Amniotic epithelial cell (primary cell): ENCODE measurements at regions not wholly inside any gene's neighbourhood (a gene's known extent, or its start where the extent isn't known, plus 50 kb on each side); places are given as distances from the start of the nearest gene placed in this dataset.
"Not testable (repeated sequence)": the region's sequence is repeated elsewhere in the genome, so short reads cannot be mapped to it uniquely, and the experiment has no call there.

Experiments used
- DNase-seq: peaks from one replicate; pipeline ENCODE4 v3.0.0-alpha.2; 2010; ENCODE audit warnings: low read depth

DNA sequence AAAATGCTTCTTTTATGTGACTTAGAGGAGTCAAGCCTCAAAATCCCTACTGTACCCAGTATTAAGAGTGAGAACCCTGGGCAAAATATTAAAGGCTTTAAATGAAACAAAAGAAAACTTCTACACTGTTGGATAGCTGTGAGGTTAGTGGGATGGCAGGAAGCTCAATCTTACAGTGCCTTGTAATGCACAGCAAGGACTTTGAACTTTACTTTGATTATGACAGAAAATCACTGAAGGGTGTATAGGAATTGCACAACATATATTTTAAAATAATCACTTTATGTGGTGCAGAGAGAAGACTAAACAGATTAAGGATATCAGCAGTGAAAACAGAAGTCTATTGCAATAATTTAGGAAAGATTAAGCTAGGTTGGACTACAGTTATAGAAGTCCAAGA lies 1333.4 kb downstream of the ADGRL3 start:
- DNase-seq: no peak

DNA sequence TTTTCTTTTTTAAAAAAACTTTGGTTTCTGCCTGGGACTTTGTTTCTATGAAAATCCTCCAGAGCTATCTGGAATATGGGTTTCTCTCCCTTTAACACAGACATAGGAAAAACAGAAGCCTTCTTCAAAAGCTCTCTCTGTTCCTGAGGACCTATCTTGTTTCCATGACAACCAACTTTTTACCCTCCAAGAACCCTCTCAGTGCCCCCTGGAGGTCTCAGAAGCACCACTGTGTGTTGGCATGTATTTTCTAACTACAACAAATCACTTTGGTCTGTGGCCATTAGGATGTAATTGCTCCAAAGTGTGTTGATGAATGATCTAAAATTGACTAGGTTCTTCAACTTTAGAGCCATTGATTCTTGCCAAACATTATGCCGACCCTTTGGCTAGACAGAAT lies 1331.6 kb downstream of the ADGRL3 start:
- DNase-seq: no peak

DNA sequence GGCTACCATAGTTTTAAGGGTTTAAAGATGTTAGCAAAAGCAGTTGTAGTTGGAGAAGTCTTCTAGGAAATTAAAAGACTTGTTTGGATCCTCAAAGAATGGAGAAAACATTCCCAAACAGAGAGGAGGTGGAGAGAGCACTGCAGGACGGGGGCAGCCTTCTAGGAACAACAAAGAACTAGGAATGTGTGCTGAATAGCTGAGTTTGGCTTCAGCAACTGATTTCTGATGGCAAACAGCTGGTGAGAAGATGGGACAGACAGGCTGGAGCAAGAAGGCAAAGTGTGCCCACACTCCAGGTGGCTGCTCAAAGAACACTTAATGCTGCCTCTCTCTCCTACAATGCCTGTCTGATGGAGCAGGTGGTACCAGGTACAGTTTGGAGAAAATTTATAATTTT lies 1331.1 kb downstream of the ADGRL3 start:
- DNase-seq: no peak

DNA sequence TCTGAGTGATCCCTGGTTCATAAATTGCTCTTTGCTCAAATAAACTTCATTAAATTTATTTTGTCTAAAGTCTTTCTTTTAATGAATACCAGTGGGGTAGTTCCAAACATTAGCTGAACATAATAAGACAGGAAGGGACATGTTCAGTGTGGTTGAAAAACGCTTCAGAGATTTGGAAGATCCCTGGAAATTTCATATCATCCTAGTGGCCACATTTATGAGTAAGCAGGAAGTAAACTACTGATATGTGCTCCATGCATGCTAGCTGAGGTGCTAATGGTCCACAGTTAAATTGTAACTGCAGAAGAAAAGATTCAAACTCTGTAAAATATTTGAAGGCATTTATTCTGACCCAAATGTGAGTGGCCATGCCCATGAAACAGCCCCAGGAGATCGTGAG lies 1328.7 kb downstream of the ADGRL3 start:
- DNase-seq: no peak

DNA sequence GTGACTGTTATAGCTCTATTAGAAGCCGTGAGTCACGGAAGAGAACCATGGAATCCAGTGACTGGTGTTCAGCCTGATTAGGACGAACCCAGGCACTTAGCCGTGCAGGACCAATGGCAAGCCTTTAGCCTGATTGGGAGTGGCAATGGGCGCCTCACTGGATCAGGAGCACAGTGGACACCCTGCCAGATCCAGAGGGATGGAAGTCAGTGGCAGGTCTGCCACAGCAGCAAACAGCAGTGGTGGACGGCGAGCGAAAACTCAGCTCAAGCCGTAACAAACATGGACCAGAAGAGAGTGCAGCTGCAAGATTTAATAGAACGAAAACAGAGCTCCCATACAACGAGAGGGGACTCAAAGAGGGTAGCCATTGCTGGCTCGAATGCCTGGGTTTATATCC lies 1326.5 kb downstream of the ADGRL3 start:
- DNase-seq: no peak

DNA sequence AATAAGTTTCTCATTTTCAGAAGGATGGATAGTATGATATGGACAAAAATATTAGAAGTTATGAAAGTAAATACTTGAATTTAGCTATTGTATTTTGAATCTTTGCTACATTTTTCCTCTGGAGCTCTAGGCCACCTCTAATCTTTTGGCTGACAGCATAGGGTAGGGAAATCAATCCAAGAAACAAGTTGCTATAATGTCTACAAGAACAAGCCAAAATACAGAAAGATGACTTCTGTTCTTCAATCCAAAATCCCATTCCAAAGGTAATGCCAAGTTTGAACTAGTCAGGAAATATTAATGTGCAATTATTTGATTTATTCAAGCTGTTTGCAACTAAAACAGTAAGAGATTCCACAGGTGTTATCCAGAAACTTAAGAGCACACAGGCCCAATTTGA lies 1323.1 kb downstream of the ADGRL3 start:
- no peak for DNase-seq

DNA sequence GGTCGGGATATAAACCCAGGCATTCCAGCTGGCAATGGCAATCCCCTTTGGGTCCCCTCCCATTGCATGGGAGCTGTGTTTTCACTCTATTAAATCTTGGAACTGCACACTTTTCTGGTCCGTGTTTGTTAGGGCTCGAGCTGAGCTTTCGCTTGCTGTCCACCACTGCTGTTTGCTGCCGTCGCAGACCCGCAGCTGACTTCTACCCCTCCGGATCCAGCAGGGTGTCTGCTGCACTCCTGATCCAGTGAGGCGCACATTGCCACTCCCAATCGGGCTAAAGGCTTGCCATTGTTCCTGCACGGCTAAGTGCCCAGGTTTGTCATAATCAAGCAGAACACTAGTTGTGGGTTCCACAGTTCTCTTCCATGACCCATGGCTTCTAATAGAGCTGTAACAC lies 1322.1 kb downstream of the ADGRL3 start:
- no peak for DNase-seq

DNA sequence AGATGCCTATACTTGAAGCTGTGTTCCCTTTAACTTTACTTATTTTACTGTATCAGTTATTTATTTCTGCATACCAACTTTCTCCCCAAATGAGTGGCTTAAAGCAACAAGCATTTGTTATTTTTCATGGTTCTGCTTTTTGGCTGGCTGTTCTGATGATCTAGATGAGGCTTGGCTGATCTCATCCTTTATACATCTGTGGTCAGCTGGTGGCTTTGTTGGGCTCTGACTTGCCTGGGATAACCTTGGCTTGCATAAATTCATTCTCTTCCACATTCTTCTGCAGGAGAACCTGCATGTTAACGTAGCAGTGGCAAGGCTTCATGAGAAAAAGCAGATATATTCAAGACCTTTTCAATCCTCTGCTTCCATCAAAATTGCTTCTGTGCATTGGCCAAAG lies 1317.6 kb downstream of the ADGRL3 start:
- DNase-seq: no peak

DNA sequence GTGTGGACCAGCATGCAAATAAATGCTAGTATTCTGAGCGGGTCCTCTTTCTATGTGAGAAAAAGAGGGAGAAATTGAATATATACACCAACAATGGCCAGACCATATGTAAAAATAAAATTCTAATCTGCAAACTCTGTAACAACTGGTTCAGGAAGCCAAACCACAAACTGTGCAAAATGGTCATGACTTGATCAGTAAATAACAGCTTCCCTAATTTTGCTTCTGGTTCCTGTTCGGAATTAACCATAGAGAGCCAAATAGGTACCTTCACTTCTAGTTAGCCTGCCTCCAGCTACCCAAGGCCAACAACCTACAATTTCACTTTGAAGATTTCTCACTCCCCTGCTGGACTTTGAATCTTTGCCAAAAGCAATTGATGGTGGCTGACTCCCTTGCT lies 1313.2 kb downstream of the ADGRL3 start:
- DNase-seq: no peak

DNA sequence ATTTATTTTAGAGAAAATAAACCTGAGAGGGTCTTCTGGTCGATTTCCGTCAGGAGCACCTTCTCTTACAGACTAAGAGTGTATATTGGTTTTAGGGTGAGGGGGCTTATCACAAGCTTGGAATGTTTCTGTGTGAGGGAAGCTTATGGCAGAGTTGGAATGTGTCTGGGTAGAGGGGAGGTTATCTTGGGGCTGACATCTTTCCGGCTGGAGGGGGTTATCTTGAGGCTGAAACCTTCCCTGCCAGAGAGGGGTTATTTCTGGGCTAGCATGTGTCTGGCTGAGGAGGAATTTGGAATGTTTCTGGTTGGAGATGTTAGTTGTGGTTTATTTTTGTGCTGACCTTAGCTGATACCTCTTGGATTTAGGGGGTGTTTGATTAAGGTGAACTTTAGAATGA lies 1312.1 kb downstream of the ADGRL3 start:
- DNase-seq: no peak

DNA sequence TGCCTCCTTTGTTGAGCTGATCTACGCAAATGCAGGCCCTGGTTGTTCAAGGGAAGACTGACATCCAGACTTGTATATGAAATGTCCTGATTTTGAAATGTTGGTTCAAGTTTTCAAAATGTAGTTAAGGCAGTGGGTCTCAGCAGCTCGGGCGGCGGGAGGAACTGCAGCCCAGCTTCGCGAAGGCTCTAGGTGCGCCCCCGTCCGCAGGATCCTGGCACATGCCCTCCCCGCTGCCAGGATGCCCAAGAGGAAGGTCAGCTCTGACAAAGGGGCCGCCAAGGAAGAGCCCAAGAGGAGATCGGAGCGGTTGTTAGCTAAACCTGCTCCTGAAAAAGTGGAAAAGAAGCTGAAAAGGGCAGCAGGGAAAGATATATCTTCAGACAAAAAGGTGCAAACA lies 1310.1 kb downstream of the ADGRL3 start:
- DNase-seq: no peak

DNA sequence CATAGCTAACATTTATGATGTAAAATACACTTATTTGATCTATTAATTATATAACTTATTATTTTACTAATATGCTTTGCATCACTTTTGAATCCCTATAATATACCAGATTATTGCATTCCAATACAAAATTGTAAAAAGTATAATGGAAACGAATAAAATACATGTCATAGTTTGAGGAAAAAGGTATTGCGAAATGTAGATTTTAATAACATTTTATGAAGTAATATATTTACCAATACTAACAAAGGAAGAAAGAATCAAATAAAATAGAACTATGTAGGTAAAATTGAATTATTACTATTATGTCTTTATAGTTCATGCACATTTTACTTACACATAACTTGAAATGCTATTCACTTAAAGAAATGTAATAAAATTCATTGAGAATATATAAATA lies 1300.2 kb downstream of the ADGRL3 start:
- DNase-seq: no peak

DNA sequence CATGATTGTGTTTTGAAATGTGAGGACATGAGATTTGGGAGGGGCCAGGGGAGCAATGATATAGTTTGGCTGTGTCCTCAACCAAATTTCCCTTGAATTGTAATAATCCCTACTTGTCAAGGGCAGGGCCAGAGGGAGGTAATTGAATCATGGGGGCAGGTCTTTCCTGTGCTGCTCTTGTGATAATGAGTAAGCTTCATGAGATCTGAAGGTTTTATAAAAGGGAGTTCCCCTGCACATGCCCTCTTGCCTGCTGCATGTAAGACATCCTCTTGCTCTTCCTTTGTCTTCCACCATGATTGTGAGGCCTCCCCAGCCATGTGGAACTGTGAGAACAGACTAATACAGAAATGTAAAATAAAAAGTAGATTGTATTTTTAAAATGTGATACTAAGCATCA lies 1294.9 kb downstream of the ADGRL3 start:
- no peak for DNase-seq

DNA sequence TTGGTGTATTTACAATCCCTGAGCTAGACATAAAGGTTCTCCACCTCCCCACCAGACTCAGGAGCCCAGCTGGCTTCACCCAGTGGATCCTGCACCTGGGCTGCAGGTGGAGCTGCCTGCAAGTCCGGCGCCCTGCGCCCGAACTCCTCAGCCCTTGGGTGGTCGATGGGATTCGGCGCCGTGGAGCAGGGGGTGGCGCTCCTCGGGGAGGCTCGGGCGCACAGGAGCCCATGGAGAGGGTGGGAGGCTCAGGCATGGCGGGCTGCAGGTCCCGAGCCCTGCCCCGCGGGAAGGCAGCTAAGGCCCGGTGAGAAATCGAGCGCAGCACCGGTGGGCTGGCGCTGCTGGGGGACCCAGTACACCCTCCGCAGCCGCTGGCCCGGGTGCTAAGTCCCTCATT lies 1291.6 kb downstream of the ADGRL3 start:
- not testable (repeated sequence) for DNase-seq

DNA sequence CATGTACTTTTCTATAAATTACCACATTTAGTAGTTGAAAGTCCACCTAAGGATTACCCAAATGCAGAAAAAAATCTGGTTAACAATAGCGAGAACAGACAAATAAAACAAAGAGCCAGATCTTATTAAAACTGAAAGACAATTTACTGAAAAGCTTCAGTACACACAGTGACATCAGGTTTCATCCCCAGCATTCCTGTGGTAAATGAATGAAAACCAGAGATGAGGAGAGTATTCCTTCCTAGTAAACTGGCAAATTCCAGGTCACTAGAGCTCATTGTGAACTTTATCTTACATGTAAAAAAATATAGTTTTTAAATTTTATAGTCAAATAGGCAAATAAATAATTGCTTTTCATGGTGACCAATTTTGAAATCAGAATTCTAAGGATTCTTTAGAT lies 1290.5 kb downstream of the ADGRL3 start:
- no peak for DNase-seq

DNA sequence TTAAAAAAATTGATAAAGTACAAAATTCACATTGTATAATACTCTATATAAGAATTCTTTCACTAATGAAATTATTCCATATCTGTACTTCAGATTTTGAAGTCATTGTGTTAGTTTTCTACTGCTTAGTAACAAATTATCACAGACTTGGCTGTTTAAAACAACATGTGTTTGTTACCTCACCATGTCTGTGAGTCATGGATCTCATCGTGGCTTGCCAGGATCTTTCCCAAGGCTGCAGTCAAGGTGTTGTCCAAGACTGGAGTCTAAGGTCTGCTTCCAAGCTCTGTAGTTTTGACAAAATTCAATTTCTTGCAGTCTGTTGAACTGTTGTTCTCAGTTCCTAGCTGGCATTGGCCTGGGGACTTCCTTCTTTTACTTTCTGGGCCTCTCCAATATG lies 1286.9 kb downstream of the ADGRL3 start:
- no peak for DNase-seq

DNA sequence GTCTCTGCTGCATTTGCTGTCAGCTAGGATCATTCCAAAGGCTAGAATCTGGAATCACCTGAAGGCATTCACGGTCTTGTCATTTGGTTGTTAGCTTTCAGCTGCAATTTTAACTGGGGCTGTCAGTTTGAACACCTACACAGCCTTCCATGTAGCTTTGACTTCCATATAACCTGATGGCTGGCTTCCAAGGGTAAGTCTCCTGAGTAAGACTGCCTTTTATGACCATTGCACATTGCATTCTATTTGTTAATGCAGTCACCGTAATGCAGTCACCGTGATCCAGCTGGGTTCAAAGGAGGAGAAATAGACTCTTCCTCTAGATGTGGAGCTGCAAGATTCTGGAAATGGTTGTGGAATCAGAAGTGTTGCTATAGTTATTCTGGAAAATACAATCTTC lies 1284.2 kb downstream of the ADGRL3 start:
- no peak for DNase-seq

DNA sequence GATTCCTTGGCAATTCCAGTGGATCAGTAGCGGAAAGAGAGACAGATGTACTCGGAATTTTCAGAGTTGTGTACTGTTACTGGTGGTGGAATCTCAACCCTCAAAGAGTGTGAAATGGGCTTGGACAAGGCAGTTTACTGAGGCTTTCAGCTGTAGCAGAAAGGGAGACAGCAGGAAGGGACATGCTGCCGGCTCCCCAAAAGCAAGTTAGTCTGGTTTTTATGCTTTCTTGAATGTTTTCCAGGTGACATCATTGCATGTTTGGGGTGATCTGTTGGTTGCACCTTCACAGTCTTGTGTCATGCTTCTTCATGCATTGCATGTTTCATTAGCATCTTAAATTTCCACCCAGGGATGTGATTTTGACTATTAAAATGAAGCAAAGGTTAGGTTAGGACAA lies 1282.2 kb downstream of the ADGRL3 start:
- DNase-seq: no peak

DNA sequence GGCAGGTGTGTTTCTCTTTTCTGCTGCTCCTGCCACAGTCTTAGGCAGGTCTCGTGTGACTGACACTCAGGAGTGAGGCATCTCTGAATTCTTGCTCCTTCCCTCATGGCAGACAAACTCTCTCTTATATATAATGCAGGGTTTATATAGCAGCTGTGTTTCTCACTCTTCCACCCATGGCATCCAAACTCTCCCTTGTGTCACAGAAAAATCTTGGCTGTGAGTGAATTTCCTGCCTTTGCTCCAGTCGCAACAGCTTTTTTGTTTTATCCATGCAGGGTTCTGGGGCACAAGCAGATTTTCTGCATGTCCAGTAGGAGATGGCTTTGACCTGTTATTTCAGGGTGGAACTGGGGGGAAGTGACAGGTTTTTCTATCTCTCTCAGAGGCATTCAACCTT lies 1275.5 kb downstream of the ADGRL3 start:
- DNase-seq: no peak

DNA sequence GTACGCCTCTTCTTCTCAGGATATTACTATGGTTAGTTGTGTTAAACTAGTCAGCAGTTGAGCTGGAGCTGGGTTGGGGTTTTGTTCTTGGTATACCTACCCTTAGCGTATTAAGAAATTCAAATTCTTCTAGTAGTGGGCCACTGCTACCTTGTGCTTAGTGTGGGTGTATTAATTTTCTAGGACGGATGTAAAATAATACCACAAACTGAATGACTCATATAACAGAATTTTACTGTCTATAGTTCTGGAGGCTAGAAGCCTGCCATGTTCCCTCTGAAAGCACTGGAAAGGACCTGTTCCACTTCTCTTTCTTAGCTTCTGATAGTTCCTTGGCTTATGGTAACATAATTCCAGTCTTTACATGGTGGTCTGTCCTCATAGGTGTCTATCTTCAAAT lies 1274.7 kb downstream of the ADGRL3 start:
- no peak for DNase-seq

DNA sequence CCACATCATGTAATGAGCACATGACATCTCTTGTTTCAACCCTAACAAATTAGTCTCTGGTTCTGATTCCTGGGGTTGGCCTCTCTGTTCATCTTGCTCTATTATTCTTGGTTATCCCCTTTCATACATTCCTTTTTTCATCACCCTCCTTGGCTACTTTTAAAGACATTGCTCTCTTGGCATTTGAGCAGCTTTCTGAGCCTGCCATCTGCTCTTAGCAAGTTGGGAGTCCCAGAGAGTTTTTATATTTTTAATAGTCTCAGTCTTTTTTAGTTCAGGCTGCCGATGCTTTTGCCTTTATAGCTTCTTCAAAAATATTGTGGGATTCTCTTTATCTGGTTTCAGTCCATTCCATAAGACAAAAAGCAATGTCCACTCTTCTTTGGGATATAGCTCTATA lies 1270.9 kb downstream of the ADGRL3 start:
- no peak for DNase-seq

DNA sequence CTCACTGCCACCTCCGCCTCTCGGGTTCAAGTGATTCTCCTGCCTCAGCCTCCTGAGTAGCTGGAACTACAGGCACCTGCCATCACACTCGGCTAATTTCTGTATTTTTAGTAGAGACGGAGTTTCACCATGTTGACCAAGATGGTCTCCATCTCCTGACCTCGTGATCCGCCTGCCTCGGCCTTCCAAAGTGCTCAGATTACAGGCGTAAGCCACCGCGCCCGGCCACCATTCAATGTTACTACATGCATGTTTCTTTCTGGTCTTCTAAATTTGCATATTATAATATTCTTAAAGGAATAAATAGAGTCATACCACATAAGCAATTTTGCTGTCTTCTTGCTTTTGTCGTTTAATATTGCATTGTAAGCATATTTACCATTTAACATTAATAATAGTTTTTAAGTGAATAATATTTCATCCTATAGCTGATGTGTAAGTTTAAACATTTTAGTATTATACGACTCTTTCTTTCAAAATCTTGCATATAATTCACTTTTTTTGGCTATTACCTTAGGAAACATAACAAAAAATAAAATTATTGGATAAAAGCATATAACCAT lies 1270.4 kb downstream of the ADGRL3 start:
- no peak for DNase-seq

DNA sequence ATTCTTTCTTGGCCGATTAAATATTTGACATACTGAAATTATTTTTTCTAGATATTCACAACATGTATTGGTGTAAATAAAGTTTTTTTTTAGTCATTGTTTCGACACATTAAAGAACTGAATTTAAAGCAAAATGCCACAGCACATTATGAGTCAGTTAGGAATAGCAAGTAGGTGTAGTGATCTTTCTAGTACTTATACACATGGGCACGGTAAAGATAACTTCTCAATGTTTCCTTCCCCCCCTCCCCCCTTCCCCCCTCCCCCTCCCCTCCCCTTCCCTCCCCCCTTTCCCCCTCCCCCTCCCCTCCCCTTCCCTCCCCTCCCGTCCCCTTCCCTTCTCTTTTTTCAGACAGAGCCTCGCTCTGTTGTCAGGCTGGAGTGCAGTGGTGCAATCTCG lies 1269.9 kb downstream of the ADGRL3 start:
- DNase-seq: no peak

DNA sequence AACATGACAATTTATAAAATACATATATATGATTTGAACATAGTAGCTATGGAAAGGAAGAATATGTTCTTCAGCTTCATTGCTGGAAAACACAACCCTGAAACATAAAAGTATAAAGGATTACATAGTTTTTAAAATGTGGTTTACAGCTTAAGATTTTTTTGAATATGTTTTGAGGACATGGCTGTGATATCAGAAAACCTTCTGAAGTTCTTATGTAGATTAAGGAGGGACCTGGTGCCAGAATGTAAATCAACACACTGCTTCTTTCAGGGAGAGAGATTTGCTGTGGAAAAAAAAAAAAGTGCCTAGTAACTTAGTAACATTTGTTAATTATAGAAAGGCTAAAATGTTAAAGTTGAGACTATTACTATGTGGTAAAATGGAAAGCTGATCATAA lies 1261.8 kb downstream of the ADGRL3 start:
- no peak for DNase-seq

DNA sequence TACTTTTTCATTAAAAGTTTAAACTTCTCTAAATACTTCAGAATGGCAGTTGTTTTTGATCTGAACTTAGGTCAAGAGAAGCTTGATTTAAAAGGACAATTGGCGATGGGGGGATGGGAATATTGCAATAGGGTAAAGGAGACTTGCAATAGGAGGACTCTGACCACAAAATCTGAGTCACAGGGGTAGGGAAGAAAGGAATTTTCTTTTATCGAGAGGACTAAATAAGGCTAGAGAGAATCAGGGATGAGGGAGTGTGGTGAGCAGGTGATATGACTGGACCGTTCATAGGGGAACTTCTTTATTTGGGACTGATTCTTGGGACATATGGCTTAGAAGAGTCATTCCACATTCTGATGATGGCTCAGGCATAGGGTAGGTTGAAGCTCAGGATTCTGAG lies 1260.2 kb downstream of the ADGRL3 start:
- no peak for DNase-seq
